GM19452 (cell line): ENCODE measurements at regions not wholly inside any gene's neighbourhood (a gene's known extent, or its start where the extent isn't known, plus 50 kb on each side); places are given as distances from the start of the nearest gene placed in this dataset.
"Not testable (repeated sequence)": the region's sequence is repeated elsewhere in the genome, so short reads cannot be mapped to it uniquely, and the experiment has no call there.

ENCODE experiments used
- ATAC-seq: cut with Tn5 transposase; IDR thresholded peaks from one replicate; pipeline ENCODE4 v1.9.1; 2021; ENCODE audit not compliant: unreplicated experiment

- ATAC-seq = no peak
Observed at GRCh38 chr5:17398866-17399835, 98.9 kb upstream of the TAF11L2 start.

DNA sequence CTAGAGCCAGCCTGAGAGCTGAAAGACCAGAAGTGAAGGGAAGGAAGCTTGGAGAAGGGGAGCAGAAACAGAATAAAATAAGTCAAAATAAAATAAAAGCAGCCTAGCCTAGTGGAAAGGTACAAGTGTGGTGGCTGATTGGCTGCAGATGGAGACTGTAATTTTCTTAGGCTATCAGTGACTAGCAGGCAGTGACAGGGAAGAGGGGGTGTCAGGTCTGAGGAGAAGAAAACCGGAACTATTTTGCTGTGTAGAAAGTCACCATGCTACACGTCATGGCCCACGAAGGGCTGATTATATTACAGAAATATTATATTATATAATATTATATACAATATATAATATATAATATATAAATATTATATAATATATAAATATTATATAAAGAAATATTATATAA lies 98.1 kb upstream of the TAF11L2 start:
- no peak for ATAC-seq

- ATAC-seq = no peak
Observed at GRCh38 chr5:17400724-17401469, 97.1 kb upstream of the TAF11L2 start.

DNA sequence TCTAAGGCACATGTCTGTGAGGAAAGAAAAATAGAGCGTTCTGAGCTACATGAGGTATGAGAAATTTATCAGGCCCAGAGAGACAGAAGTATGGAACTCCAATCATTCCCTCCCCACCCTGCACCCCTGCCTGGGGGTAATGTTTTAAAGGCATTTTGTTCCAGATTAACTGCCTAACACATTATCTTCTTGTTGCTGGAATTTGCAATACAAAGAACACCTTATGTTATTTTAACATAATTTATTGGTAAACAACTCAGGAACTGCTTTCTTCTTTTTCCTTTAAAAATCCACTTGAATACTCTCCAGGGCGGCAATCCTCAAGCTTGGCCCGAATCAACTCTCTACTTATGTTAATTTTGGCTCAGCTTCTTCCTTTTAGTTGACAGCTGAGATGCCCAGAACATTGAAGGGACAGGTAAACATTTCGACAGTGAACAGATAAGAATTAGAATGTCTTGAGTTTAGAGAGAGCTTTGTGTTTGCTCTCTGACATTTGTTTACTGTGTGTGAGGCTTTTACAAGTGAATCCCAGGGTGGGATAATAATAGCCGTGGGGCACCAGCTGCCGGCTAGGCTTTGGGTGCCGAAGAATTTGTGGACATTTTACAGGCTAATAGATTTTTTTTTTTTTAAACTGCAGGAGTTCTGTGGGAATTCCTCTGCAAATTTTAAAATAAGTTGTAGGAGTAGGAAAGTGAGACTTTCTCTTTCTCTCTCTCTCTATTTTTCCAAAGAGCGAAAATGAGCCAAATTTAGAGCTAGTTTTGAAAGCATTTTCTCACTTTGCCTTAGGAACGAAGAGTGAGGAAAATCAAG lies 96.4 kb upstream of the TAF11L2 start:
- no peak for ATAC-seq

DNA sequence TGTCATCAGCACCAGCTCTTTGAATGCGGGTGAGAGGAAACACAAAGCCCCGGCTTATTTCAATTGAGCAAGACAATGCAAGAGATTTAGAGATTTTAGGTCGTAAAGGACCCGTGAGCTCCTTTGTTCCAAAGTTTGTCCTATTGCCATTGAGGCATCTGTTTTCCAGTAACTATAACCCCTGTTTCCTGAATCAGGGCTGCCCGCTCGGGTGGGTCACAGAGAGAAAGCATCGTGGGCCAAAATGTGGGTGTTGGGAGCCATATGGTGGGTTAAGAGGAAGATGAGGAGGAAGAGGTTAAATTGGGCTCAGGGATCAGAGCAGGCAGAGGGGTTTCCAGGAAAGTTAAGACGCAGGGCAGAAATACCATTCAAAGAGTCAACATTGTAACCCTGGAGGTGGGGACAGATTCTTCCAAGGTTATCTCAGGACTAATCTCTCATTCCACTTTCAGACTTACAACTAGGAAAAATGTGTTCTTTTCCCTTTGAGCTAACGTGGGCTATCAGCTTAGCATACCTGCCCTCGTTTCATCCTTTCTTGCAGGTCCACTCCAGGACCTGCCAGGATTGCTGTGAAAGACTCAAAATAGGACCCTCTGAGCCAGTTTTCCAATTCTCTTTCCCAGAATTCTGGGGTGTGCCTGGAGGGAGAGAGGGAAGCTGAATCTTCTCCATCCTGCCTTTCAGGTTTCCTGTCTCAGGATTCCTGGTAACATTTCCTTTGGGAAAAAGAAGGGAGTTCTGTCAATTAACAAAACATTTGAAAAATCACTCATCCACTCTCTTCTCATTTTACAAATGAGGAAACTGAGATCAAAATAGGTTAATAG lies 95.5 kb upstream of the TAF11L2 start:
- no peak for ATAC-seq

- ATAC-seq = no peak
Observed at GRCh38 chr5:17403695-17404490, 94.1 kb upstream of the TAF11L2 start.

GRCh38 chr5:17405976-17406375 lies 92.1 kb upstream of the TAF11L2 start:
- ATAC-seq = no peak

DNA sequence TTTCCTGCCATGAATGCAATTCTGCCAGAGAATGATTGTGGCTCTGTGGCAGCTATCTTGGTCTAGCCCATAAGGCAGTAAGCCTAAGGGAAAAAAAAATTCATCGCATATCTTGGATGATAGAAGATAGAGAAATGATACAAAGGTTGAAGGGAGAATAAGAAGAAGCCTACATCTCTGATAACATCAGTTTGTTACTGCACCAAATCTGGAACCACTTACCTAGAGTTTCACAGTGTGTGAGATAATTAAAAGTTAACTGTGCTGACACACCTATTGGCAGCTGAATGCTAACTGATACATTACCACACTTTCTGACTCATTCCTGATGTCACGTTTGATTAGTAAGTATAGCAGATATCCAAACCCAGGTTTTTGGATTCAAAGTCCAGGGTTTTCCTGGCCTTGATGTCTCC lies 91.6 kb upstream of the TAF11L2 start:
- ATAC-seq = no peak

- no peak for ATAC-seq
Observed at GRCh38 chr5:17411436-17412402, 86.3 kb upstream of the TAF11L2 start.

DNA sequence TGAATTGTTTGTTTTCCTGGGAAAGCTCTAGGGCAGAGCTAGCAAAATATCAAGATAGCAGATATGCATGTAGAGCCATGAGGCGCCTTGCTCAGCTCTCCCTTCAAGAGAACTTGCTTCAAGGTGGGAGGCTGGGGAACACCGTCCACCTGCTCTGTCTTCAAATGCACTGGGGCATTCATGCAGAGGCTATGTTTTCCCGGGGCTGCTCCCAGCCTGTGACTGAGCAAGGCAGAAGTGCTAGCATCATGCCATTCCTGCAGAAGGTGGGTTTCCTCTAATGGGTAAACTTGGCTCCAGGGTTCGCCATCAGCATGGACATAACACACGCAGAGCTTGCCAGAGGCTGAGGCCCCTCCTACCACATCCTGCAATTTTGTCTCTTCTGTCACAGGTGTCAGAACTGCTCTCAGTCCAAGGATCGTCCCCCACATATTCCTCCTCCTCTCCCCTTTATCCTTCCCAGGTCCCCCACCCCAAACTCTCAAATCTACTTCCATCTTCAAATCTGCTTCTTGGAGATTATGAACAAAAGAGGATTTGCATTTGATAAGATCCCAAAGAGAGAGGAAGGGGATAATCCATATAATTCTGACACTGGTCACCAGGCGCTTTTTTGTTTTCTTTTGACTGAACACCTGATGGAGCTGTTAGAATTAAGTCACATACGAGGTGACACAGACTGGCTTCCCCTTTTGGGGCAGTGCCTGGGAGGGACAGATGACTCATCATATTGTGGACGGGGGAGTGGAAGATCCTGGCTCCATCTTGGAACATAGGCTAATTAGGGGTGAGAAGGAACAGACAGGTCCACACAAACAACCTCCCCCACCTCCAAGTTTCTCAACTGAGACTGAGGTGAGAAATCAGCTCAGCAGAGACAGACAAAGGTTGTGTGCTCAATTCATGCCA lies 85.0 kb upstream of the TAF11L2 start:
- peak; percentile 58 for ATAC-seq

DNA sequence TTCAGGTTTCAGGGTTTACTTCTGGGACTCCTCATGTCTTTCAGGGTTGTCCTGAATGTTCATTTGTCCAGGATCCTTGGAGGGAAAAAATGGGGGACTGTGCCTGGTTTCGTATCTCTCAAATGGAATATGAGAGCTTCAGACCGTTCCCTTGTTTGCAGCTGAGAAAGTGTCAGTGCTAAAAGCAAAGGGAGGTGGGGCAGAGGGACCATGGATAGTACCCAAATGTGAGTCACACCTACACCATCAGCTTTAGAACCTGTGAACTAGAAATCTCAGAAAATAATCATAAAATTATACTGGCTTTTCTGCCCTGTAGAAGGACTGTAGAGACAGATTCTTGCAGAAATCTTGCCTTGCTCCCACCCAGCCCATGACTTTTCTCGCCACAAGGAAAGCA lies 84.3 kb upstream of the TAF11L2 start:
- ATAC-seq = no peak

GRCh38 chr5:17415321-17415758 lies 82.7 kb upstream of the TAF11L2 start:
- no peak for ATAC-seq

GRCh38 chr5:17416374-17416773 lies 81.7 kb upstream of the TAF11L2 start:
- not testable (repeated sequence) for ATAC-seq

DNA sequence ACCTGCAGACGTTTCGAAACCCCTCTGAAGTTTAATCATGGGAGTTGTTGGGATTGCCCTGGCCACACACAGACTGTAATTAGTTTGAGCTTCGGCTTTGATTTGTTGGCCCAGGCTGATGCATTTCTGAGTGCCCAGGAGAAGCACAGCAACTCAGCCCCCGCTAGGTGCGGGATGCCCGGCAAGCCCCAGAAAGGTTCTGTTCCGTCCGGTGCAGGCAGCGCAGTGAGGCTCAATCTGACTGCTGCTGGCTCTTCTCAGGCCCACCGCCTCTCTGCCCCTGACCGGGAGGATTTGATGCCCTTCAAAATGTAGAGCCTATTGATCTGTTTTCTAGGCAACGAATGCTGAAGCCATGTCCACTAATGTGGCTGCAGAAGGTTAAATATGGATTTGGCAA lies 73.4 kb upstream of the TAF11L2 start:
- no peak for ATAC-seq

DNA sequence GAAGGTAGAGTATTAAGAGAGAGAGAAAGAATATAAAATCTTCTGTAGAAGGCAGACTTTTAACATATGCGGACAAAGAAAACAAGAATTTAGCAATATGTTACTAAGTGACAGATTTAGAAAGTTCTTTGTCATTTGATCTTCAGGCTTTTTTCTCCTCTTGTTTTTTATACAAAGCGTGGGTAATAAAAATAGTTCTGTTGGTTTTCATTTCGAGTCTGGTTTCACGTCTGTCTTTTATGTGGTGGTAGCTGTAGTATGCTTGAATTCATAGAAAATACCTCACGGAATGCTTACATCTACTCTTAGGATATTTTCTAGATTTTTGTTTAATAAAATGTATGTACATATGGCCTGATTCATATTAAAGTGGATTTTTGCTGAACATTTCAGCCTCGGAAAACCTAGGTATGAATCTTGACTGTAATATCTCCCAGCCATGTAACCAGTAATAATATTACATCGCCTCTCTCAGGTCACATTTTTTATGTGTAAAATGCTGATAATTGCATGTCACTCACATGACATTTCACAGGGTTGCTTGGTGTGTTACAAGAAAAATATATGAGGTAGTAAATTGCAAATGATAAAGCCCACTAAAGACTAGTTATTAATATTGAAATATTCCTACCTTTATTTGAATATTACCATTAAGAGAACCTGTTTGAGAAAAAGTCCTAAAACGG lies 72.5 kb upstream of the TAF11L2 start:
- no peak for ATAC-seq

- ATAC-seq = peak; percentile 85
Observed at GRCh38 chr5:17426104-17426749, 71.8 kb upstream of the TAF11L2 start.
